ENCODE measurements at regions not wholly inside any gene's neighbourhood (a gene's known extent, or its start where the extent isn't known, plus 50 kb on each side); places are given as distances from the start of the nearest gene placed in this dataset.

GRCh38 chr3:25376340-25376739, 51.7 kb upstream of the RARB start:
- no peaks in the 10 kb centered on the region for H4K20me1 ChIP-seq (replicated peaks; ENCODE audit: control insufficient read depth, extremely low read depth, insufficient read depth, low read length)
- ChIA-PET POLR2A (no interaction called here), CTCF (interaction anchor here (1.0 to 1.2 kb wide), 3 partner anchors 8 to 34 kb away, joined by 3 to 4 read pairs (median 3); no protein-coding TSS in a partner anchor)
- H3K27ac ChIP-seq (ENCODE audit: insufficient read depth, low read depth, low read length) = no peak overlapping the region
- H3K4me1 ChIP-seq (ENCODE audit: control insufficient read depth, extremely low read depth, insufficient read depth, low read length) = peaks cover 3% of the 10 kb centered on the region
- H3K4me2 ChIP-seq (ENCODE audit: insufficient read depth, low read length) = no peak overlapping the region
- intact Hi-C loops (cut with micrococcal nuclease) = no loop called here
- no peak overlapping the region for H3K4me3 ChIP-seq (replicated peaks in 1 of 3; ENCODE audit: insufficient read depth in 1 of 3, low read depth in 1 of 3, low read length in 3 of 3)
- H3K9me1 ChIP-seq (replicated peaks; ENCODE audit: control insufficient read depth, extremely low read depth, insufficient read depth, low read length) = no peaks in the 10 kb centered on the region
- no peak for FAIRE-seq
- H3K9me3 ChIP-seq (replicated peaks; ENCODE audit: control insufficient read depth, insufficient read depth, low read length) = no peaks in the 10 kb centered on the region
- H3K9ac ChIP-seq (replicated peaks; ENCODE audit: extremely low read depth, insufficient read depth, low read length) = no peak overlapping the region
- H3K27me3 ChIP-seq (ENCODE audit: control insufficient read depth in 2 of 2, insufficient read depth in 2 of 2, low read length in 2 of 2) = peaks cover 0 to 7% of the 10 kb centered on the region in 2 experiments
- no peak overlapping the region for H2AFZ ChIP-seq (ENCODE audit: low read depth, low read length)
- no peaks in the 10 kb centered on the region for H3K36me3 ChIP-seq (ENCODE audit: control insufficient read depth in 2 of 2, extremely low read depth in 1 of 2, insufficient read depth in 2 of 2, low read length in 2 of 2)
- TF ChIP-seq EZH2 (IDR thresholded peaks at IDR 0.05; ENCODE audit: borderline replicate concordance, low read depth, low read length, severe bottlenecking) (no peak), POLR2A (IDR thresholded peaks at IDR 0.05; ENCODE audit: low read depth, low read length) (no peak), POLR2AphosphoS5 (IDR thresholded peaks at IDR 0.05; ENCODE audit: insufficient read depth, low read depth, low read length) (no peak), CTCF (IDR thresholded peaks at IDR 0.05; ENCODE audit: extremely low read depth in 1 of 2, insufficient read depth in 1 of 2, low read depth in 1 of 2, low read length in 2 of 2) (no peak), GATA2 (IDR thresholded peaks at IDR 0.05; ENCODE audit: insufficient read depth, insufficient read length, low read depth, low read length) (no peak), JUN (IDR thresholded peaks at IDR 0.05; ENCODE audit: borderline replicate concordance, insufficient read depth, insufficient read length, low read depth) (no peak), MAX (IDR thresholded peaks at IDR 0.05; ENCODE audit: insufficient read depth, insufficient read length) (no peak), MYC (IDR thresholded peaks at IDR 0.05; ENCODE audit: low read depth, low read length) (no peak), FOS (IDR thresholded peaks at IDR 0.05; ENCODE audit: borderline replicate concordance, insufficient read depth, low read length) (no peak)
- H3K79me2 ChIP-seq (ENCODE audit: control insufficient read depth, insufficient read depth, low read length) = no peaks in the 10 kb centered on the region
- dilution Hi-C loops (cut with MboI; ENCODE audit: extremely low pct_ligation_motif_present, low sequenced_read_pairs) = no loop called here
- no peak for DNase-seq (ENCODE audit: low read depth, low spot score)
- no TSS peak for BruUV-seq (replicated peaks)

All from endothelial cell of umbilical vein (primary cell).